ENCODE measurements at regions not wholly inside any gene's neighbourhood (a gene's known extent, or its start where the extent isn't known, plus 50 kb on each side); places are given as distances from the start of the nearest gene placed in this dataset.

GRCh38 chr1:47637111-47637685 is 199.4 kb downstream of the FOXD2 start:
- H3K56ac ChIP-seq (replicated peaks; ENCODE audit: insufficient read length, low read depth, low read length): no peak overlapping the region
- H3K79me2 ChIP-seq (ENCODE audit: control insufficient read depth in 1 of 2, insufficient read depth in 2 of 2, low read length in 2 of 2): no peaks in the 10 kb centered on the region
- DNase-seq (ENCODE audit: low read depth in 1 of 2, low spot score in 2 of 2) (no peak), FAIRE-seq (no peak)
- H3K9ac ChIP-seq (replicated peaks in 1 of 4; ENCODE audit: extremely low read depth in 1 of 4, low read depth in 3 of 4, low read length in 3 of 4): no peak overlapping the region
- no peaks in the 10 kb centered on the region for H3K23me2 ChIP-seq (ENCODE audit: low read depth, low read length)
- no peaks in the 10 kb centered on the region for H4K20me1 ChIP-seq (replicated peaks in 1 of 2; ENCODE audit: control insufficient read depth in 1 of 2, insufficient read depth in 2 of 2, low read length in 2 of 2)
- H2BK12ac ChIP-seq (ENCODE audit: low read depth, low read length): no peak overlapping the region
- H3K79me1 ChIP-seq (ENCODE audit: low read depth, low read length): no peaks in the 10 kb centered on the region
- no peak overlapping the region for H3K23ac ChIP-seq (ENCODE audit: insufficient read length)
- no peak overlapping the region for H3K4ac ChIP-seq (replicated peaks; ENCODE audit: insufficient read length, low read depth, low read length)
- 91% methylated on average over 6 of the region's 6 CpGs; no CpG with 5 or more reads in 1 of the 2 experiments for WGBS, 2 experiments (ENCODE audit: extremely low coverage in 1 of 2, insufficient coverage in 1 of 2, insufficient read length in 1 of 2, insufficient replicate concordance in 2 of 2, low coverage in 1 of 2, low lambda C conversion rate in 2 of 2, missing lambda C conversion rate in 1 of 2)
- no peak overlapping the region for H2AFZ ChIP-seq (ENCODE audit: low read length)
- no peak overlapping the region for H3K4me3 ChIP-seq (ENCODE audit: extremely low read depth in 1 of 4, insufficient read depth in 2 of 4, low read depth in 3 of 4, low read length in 4 of 4)
- H4K8ac ChIP-seq (ENCODE audit: extremely low read depth, insufficient read depth, low read length): no peak overlapping the region
- POLR2A ChIA-PET (ENCODE audit: partially characterized antibody): no interaction called here
- H3K27ac ChIP-seq (ENCODE audit: low read depth, low read length): no peak overlapping the region
- H2BK15ac ChIP-seq (ENCODE audit: low read length): no peak overlapping the region
- H2AK5ac ChIP-seq (ENCODE audit: low read depth, low read length): no peak overlapping the region
- no peak overlapping the region for H3K4me2 ChIP-seq (ENCODE audit: insufficient read depth in 1 of 2, low read depth in 2 of 2, low read length in 2 of 2)
- CTCF ChIA-PET (ENCODE audit: partially characterized antibody): interaction anchor here (1.2 to 1.8 kb wide), 7 partner anchors 10 to 108 kb away, joined by 3 to 9 read pairs (median 4); no protein-coding TSS in a partner anchor
- no peak overlapping the region for H4K91ac ChIP-seq (replicated peaks; ENCODE audit: insufficient read length, low read length)
- H3K36me3 ChIP-seq (ENCODE audit: control insufficient read depth in 2 of 4, insufficient read depth in 4 of 4, low read length in 3 of 4): no peaks in the 10 kb centered on the region
- H4K5ac ChIP-seq (ENCODE audit: insufficient read length, low read depth, low read length): no peak overlapping the region
- H3K27me3 ChIP-seq (replicated peaks in 1 of 4; ENCODE audit: control insufficient read depth in 3 of 4, extremely low read depth in 1 of 4, insufficient read depth in 3 of 4, low read length in 3 of 4): no peaks in the 10 kb centered on the region
- H3K9me3 ChIP-seq (ENCODE audit: insufficient read depth in 2 of 2, low read depth in 1 of 2, low read length in 1 of 2): no peaks in the 10 kb centered on the region
- no peak overlapping the region for H2BK20ac ChIP-seq (ENCODE audit: low read length)
- no peak overlapping the region for H2BK120ac ChIP-seq (replicated peaks; ENCODE audit: low read depth, low read length)
- H3K14ac ChIP-seq (ENCODE audit: insufficient read length): no peak overlapping the region
- peaks cover 0 to 2% (median 0%) of the 10 kb centered on the region in 4 experiments; a peak in 2 of 7 replicates for H3K4me1 ChIP-seq (replicated peaks in 1 of 4; ENCODE audit: control insufficient read depth in 3 of 4, insufficient read depth in 4 of 4, low read length in 3 of 4)
- no peak overlapping the region for H3K18ac ChIP-seq (ENCODE audit: extremely low read depth, low read length)
- no peak overlapping the region for H2BK5ac ChIP-seq (ENCODE audit: low read depth, low read length)

Measured in H1 (cell line).